ENCODE measurements at regions not wholly inside any gene's neighbourhood (a gene's known extent, or its start where the extent isn't known, plus 50 kb on each side); places are given as distances from the start of the nearest gene placed in this dataset.

- no peaks in the 10 kb centered on the region for H3K4me1 ChIP-seq
- H3K27ac ChIP-seq = no peak overlapping the region
- no peak for DNase-seq
- H3K27me3 ChIP-seq = no peaks in the 10 kb centered on the region
- intact Hi-C loops (cut with DNase I; ENCODE audit: low total_unique reads) (no loop called here), in situ Hi-C loops (cut with MboI; ENCODE audit: low sequenced_read_pairs in 4 of 4) (no loop called here)
- H3K9me3 ChIP-seq = no peaks in the 10 kb centered on the region
- no peaks in the 10 kb centered on the region for H3K36me3 ChIP-seq
- ATAC-seq = no peak
- TF ChIP-seq CTCF (IDR thresholded peaks at IDR 0.05 in 4 of 5, conservative IDR thresholded peaks at IDR 0.05 in 1 of 5) = no peak
- TF ChIP-seq POLR2A (IDR thresholded peaks at IDR 0.05) = no peak
- H3K4me3 ChIP-seq = no peak overlapping the region
Observed at GRCh38 chr12:81819991-81820633, 61.0 kb upstream of the PPFIA2 start.

GRCh38 chr12:81815611-81816010 lies 56.5 kb upstream of the PPFIA2 start:
- Histone ChIP-seq H3K4me1 (no peaks in the 10 kb centered on the region), H3K27ac (no peak overlapping the region), H3K36me3 (no peaks in the 10 kb centered on the region), H3K9me3 (no peaks in the 10 kb centered on the region), H3K27me3 (no peaks in the 10 kb centered on the region), H3K4me3 (no peak overlapping the region)
- no peak for TF ChIP-seq CTCF (IDR thresholded peaks at IDR 0.05 in 4 of 5, conservative IDR thresholded peaks at IDR 0.05 in 1 of 5)
- no peak for TF ChIP-seq POLR2A (IDR thresholded peaks at IDR 0.05)
- no peak for DNase-seq
- ATAC-seq = no peak
- in situ Hi-C loops (cut with MboI; ENCODE audit: low sequenced_read_pairs in 4 of 4) = no loop called here
- intact Hi-C loops (cut with DNase I; ENCODE audit: low total_unique reads) = no loop called here

- Histone ChIP-seq H3K4me3 (no peak overlapping the region), H3K9me3 (no peaks in the 10 kb centered on the region), H3K27me3 (no peaks in the 10 kb centered on the region), H3K36me3 (no peaks in the 10 kb centered on the region), H3K27ac (no peak overlapping the region), H3K4me1 (no peaks in the 10 kb centered on the region)
- in situ Hi-C loops (cut with MboI; ENCODE audit: low sequenced_read_pairs in 4 of 4) = no loop called here
- DNase-seq = no peak
- no peak for TF ChIP-seq POLR2A (IDR thresholded peaks at IDR 0.05)
- no peak for TF ChIP-seq CTCF (IDR thresholded peaks at IDR 0.05 in 4 of 5, conservative IDR thresholded peaks at IDR 0.05 in 1 of 5)
- ATAC-seq = no peak
- intact Hi-C loops (cut with DNase I; ENCODE audit: low total_unique reads) = no loop called here
Observed at GRCh38 chr12:81811778-81812125, 52.6 kb upstream of the PPFIA2 start.

- H3K4me3 ChIP-seq = no peak overlapping the region
- in situ Hi-C loops (cut with MboI; ENCODE audit: low sequenced_read_pairs in 4 of 4) = no loop called here
- DNase-seq = no peak
- H3K9me3 ChIP-seq = no peaks in the 10 kb centered on the region
- intact Hi-C loops (cut with DNase I; ENCODE audit: low total_unique reads) = no loop called here
- no peaks in the 10 kb centered on the region for H3K36me3 ChIP-seq
- TF ChIP-seq CTCF (IDR thresholded peaks at IDR 0.05 in 4 of 5, conservative IDR thresholded peaks at IDR 0.05 in 1 of 5) (no peak), POLR2A (IDR thresholded peaks at IDR 0.05) (no peak)
- no peaks in the 10 kb centered on the region for H3K27me3 ChIP-seq
- no peaks in the 10 kb centered on the region for H3K4me1 ChIP-seq
- H3K27ac ChIP-seq = no peak overlapping the region
- no peak for ATAC-seq
Observed at GRCh38 chr12:81811061-81811777, 52.1 kb upstream of the PPFIA2 start.

Data from gastrocnemius medialis (tissue), 4 donors.